Stimulated activated naive CD4-positive, alpha-beta T cell (primary cell): ENCODE measurements at regions not wholly inside any gene's neighbourhood (a gene's known extent, or its start where the extent isn't known, plus 50 kb on each side); places are given as distances from the start of the nearest gene placed in this dataset.

Source experiments
- DNase-seq, 6 experiments: peaks; one replicate each; lab custom pipeline; 2025; lab: John Stamatoyannopoulos, UW

DNA sequence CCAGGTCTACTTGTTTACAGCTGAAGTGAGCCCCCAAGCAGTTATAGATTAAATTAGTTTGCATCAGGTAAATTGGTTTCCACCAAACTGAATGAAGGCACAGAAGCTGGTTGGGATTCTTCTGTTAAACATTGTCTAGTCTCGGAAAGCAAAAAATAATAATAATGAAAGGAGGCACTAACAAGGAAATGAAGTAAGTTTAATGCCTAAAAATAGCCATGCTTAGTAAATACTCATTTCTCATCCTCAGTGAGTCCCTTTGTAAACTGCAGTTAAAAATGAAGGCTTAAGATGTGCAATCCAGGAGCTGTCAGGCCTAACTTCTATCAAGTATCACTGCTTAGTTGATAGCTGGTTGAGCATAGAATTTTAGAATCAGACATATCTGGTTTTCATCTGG, 113.5 kb downstream of the BTG1 start:
- DNase-seq = no peak

DNA sequence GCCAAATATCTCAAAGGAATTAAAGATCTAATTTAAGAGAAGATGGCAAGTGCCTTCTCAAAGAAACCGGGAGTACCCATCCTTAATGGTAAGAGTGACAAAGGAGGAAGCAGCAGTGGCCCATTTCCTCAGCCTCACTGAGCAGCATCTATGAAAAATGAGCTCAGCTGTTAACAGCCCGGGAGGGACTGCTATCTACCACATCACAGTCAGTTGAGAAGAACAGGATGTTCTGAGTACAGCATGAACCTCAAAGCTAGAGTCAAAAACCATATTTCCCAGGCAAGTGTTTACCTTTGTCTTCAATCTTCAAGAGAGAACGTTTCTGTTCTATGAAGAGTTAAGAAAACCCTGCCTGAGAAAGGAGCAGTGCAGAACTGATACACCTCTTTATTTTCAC, 115.0 kb downstream of the BTG1 start:
- peak; percentile 30 to 91 (median 73) for DNase-seq

DNA sequence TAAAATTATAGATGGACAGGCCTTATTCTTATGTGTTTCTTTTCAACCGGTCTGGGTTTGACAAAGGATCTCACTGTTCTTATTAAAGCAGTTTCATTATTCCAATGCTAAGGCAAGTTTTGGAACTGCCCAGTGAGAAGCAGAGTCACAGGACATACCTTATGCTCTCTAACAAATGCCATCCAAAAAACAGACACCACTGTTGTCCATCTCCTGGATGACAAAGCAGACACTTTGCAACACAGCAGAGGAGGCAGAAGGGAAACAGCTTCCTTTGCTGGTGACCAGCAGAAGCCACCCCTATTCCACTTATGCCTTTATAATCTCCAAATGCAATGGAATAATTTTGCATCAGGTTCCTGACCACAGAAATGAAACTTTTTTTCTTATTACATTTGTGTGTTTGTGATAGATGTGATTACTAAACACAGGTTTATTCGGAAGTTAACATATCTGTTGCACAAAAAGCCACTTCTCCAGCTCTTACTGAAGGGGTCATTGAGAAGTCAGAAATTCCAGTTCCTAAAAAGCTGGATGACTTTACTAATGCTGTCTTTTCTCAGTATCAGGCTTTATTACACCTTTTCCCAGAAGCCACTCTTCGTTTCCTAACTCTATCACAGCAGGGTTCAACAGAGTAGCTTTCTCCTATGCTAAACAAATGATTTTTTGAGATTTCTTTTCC, 115.6 kb downstream of the BTG1 start:
- no peak for DNase-seq

DNA sequence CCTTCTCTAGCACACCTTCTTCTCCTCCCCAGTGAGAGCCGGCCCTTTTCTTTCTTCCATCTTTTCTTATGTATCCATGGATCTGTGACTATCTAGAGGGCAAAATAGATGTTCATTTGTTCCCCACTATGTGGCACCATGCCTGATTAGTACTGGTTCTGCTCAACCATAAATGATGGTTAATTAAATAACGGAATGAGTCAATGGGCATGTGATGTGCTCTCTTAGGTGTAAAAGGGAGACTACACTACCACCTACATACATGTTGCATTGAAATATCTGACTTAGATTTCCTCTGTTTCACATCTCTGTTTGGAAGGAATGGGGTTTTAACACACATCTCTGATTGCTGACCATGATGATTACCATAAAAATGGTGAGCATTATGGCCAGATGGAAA, 116.5 kb downstream of the BTG1 start:
- DNase-seq = no peak

DNA sequence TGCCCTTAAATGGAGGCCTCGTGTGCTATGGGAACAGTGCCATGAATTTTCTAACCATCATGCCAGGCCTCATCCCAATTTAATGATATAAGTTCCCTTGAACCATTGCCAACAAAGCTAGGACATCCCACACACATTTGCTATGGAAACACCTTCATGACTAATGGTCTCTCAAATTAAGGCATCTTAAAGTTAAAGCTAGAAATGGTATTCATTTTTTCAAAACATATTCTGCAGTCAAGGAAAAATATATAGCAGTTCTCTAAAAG, 117.3 kb downstream of the BTG1 start:
- DNase-seq = no peak

DNA sequence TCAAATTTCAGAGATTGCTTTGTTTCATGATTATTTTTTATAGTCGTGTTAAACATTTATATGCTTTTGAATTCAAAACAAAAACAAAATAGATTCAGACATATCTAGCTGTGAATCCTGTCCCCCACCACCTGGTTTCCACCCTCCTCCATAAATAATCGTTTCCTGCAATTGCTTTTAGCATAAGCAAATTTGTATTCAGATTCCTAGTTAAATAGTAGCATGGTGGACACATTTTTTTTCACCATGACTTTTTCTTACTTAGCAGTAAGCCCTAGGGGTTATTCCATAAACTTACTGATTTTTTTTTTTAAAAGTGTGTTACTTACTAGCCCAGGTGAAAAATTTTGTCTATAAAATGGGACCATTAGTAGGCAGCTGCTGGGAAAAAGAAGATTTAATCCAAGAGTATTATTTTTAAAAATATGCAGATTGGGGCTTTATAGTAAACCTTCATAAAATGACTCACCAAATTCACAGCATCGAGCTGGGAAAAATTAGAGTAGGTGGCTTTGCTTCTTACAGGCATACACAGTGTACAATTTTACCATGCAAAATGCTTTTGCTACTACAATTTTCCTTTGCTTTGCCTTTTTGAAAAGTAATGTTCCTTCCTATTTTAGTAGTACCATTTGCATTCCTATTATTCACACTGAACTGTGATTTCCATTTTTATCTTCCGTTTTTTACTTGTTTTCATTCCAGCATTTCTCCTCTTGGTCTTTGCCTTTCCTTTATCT, 117.8 kb downstream of the BTG1 start:
- no peak for DNase-seq

DNA sequence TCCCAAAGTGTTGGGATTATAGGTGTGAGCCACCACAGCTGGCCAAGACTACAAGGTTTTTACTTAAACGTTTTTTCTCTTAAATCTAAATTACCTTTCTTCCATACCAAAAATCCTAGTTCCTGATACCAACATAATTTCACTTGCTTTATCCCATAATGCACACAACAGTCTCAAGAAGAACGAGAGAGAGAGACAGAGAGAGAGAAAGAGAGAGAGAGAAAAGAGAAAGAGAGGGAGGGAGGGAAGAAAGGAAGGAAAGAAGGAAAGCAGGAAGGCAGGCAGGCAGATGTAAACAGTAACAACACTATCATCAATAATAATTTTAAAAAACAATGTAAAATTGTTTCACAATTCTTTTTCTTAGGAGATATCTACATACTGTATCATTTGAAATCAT, 118.4 kb downstream of the BTG1 start:
- no peak for DNase-seq

DNA sequence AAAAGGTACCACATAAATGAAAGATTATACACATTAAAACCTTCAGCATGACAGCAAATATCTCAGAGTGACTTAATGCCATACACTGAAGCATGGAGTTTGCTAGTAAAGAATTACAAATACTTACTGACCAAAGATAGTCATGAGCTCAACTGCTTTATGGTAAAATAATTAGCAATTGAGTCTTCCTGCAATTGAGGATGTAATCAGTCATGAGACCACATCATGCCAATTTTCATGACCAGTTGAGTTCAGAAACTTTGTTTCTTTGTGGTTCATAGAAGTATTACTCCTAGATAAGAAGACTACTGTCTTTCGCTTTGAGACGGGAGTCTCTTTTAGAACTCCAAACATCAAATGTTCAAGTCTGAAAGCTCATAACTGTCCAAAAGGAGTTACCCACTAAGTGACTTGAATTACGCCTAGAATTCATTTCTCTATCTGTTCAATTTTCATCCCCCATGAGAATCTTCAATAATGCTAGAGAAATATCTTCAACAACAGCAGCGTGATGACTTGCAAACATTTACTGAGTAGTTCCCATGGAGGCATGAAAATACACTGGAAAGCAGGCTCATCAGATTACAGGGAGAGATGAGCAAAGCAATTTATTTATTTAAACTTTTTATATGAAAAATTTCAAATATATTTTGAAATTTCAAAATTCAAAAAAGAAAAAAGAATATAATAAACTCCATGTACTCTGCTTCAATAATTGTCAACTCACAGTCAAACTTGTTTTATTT, 120.0 kb downstream of the BTG1 start:
- DNase-seq = no peak

DNA sequence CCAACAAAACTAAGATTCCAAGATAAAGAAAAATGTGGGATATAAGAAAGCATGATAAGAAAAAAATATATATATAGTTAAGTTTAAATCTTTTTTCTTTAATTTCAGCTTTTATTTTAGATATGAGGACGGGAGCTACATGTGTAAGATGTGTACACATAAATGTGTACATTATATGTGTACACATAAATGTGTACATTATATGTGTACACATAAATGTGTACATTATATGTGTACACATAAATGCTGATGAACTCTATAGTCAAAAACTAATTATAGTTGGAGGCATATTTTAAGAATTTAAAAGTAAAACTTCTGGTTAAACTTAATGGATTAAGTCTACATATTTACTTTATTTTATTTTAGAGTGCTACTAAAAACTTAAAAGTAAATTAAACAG, 123.6 kb downstream of the BTG1 start:
- no peak for DNase-seq

DNA sequence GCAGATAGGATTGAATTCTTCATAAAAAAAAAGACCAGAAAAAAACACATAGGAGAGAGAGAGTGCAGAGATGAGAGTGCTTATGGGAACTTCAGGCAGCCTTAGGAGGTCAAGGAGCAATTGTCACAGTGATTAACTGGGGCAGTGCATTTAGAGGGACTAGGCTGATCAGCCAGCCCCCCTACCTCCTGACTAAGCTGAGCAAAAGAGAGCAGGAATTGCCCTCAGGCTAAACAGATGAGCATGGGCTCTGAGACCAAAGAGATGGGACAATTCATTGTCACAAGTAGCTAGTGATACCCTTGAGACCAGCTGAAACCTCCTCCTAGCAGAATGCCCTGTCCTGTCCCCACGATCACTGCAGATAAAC, 124.0 kb downstream of the BTG1 start:
- no peak for DNase-seq

DNA sequence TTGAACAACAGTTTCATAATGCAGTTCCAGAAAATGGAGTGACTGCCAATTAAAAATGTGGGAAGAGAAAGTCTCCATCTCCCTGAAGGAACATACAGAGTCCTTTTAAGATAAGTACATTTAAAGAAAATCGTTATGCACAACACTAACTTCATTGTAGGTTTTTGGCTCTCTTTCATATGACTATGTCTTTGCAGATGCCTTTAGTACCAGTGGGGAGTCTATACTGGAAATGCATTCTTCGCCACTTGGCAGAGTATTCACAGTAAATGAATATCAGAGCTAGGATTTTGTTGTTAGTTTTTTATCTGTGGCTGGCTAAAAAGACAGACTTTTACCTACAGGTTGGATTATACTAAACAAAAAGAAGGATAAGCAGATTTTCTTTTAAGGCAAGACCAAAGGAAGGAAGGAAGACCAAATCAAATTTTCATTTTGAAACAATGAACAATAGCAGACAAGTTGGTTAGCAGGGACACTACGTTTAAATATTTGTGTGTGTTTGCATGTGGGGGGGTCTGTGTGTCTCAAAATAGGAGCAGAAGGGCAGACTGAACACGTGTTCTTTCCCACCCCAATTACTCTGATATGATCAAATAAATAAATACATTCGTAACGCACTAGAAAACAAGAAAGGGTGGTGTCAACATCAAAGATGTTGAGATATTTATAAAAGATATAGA, 124.5 kb downstream of the BTG1 start:
- DNase-seq = no peak

DNA sequence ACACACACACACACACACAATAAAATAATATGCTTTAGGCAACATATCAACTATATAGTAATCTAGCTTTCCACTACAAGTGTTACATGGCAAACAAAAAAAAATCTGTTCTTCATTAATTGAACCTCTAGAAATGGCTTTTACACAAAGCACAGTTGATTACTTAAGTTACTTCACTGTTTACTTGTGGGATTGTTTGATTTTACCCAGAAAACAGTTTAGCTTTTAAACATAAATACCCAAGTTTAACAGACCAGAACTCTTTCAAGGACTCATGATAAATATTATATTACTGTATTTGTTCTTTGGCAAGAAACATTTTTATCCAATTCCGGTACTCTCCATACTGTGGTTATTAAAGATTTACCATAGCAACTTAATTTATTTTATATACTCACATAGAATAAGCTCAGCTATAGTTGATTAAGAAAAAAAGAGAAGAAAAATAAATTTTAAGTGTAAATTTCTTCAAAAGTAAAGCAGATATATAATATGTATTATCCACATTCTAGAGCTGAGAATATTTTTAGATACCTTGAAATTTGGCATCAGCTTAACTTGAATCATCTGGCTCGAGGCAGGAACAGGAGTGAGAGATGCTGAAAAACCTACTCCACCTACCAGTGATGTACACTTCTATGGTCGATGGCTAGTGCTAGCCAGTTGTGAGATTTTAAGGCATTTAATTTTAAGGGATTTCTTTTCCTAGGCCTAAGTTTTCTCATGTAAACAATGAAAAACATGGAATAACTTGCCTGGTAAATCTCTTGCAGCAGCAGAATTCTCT, 126.0 kb downstream of the BTG1 start:
- no peak for DNase-seq

DNA sequence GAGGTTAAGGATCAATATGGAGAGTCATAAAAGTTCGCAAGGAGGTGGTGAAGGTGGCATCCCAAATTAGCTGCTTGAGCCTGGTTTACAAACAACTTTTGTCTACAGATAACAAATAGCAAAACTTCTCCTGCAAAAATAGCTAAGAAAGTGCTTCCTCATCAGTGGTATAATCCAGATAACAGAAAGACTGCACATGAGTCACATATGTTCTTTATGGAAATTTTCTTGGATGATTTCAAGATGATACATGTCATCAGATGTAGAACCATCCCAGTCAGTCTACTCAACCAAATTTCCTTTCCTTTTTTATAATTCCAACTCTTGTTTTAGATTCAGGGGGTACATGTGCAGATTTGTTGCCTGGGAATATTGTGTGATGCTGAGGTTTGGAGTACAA, 133.0 kb downstream of the BTG1 start:
- no peak for DNase-seq

DNA sequence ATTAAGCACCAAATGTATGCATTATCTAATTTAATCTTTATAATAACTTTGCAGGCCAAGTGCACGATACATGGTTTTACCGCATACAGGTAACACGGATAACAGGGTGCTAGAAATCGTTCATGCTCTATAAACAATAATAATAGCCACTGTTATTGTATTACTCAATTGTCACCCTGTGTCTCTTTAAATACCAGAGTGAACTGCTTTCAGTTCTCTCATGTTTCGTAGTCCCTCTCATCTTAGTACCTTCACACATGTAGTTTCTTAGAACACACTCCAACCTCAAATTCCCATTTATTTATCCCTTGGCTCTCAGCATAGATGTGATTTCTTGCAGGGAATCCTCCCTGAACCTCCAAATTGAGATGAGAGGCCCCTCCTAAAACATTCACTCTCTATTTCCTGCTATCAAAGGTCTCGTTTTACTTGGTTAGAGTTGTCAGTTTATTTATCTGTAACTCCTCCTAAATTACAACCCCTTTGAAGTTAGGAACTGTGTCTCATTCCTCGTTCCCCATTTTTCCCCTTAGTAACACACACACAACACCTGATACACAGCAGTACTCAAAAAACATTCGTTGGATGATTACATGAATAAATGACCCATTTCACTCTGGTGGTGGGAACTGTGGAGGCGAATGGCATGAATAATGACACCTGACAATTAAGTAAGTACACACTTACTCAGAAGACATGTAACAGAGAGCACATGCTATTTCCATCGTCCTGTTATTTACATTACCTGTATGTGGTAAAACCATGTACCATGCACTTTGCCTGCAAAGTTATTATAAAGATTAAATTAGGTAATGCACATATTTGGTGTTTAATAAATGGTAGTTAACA, 134.6 kb downstream of the BTG1 start:
- DNase-seq = peak in 2 of 6 experiments; percentile 24 to 51

DNA sequence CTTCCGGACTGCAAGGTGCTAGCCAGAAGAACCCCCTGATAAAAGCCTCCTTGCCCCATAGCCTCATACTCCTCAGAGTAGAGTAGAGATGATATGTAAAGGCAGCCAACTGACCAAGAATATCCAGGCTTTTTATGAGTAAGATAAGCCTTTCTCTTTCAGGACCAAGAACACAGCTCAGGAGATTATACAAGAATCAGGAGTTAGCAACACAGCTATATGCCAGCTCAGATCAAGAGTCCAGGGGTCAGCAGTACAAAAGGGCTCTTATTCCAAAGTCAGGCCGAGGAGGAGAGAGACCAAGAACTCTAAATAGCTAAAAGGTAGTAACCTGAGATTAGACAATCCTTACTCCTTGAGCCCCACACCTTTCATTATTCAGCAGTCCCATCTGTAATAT, 135.3 kb downstream of the BTG1 start:
- no peak for DNase-seq

DNA sequence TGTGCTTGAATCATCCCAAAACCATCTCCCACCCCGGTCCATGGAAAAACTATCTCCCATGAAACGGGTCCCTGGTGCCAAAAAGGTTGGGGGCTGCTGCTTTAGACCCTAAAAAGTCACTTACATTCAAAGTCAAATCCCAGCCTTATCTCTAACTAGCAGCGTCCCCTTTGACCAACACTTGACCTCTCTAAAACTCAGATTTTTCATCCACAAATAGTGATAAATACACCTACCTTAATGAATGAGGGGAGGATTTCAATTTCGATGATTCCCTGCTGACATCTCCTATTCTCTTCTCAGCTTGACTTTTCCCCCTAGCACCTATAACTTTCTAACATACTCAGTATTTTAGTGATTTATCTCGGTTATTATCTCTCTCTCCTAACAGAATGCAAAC, 137.3 kb downstream of the BTG1 start:
- no peak for DNase-seq

DNA sequence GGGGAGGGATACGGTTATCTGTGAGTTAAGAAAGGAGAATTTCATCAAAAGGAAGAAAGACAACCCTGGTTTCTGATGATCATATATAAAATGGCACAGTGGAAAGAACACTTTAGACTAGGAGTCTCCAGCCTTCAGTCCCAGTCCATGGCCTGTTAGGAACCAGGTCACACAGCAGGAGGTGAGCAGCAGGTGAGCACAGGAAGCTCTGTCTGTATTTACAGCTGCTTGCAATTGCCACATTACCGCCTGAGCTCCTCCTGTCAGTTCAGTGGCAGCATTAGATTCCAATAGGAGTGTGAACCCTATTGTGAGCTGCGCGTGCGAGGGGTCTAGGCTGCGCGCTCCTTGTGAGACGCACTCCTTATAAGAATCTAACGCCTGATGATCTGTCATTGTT, 137.9 kb downstream of the BTG1 start:
- DNase-seq = no peak

DNA sequence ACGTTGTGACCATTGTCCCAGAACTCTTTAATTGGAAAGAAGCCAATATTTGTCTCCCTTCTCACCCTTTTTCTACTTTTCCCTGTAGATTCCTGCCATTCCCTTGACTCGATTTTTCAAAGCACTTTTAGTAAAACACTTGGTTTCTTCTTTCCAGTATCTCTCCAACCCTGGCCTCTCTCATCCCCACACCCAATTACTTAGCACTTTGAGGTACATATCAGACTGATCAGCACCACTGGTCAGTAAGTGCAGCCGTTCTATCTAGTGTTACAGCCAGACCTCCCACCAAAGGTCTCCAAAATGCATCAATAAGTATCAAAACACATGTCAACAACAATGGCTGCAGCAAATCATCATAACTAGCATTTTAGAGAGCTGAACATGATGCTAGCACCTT, 141.9 kb downstream of the BTG1 start:
- no peak for DNase-seq

DNA sequence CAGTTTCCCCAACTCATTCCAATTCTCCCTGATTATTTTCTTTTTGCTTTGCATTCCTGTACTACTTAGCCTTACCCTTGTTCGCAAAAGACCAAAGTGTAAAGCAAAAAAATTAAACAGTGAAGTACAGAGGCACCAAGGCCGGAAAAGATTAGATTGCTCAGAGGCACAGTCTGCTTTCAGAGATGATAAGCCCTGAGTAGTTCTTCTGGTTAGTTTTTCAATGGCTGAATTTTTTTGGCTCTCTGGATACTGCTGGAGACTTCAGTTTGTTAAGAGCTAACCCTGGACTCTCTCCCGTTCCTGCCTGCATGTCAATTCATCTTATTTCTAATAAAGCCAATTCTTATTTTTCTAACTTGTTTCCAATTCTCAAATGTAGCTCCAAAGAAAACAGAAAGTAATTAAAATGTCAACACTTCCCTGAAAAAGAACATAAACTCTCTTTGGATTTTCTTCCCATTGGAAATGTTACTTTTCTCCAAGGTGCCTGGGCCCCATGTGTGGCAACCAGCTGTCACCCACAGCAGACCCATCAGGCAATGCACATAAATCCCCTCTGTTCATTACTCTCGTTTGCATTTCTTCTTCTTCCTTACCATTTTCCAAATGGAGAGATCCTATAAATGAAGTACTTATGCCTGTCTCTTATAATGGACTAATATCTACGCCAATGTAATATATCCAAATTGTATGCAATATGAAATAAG, 142.8 kb downstream of the BTG1 start:
- DNase-seq = no peak

DNA sequence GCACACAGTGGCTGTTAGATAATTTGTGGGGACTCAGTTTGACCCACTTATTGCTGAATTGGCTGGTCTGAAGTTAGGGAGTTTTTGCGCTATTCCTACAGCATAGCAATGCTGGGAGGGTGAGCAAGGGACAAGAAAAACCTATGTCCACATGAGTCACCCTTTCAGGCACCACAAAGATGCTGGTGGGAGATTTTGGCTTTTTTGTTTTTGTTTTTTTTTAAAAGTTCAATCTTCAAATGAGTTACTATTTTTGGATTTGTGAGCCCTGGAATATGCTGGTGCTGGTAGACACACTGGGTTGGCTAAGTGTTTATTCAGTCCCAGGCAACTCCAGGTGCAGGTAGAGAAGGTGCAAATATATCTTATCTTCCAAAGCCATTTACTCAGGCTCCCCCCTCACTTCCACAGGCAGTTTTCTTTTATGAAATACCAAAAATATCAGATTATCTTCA, 143.4 kb downstream of the BTG1 start:
- DNase-seq = no peak
